IMR-90 (cell line): ENCODE measurements at regions not wholly inside any gene's neighbourhood (a gene's known extent, or its start where the extent isn't known, plus 50 kb on each side); places are given as distances from the start of the nearest gene placed in this dataset.

Source experiments
- ATAC-seq: fragments of 200-7000 bp; cut with Tn5 transposase; 2 replicates; pipeline ENCODE4 v1.9.1; 2020; ENCODE audit warnings: low read depth, mild to moderate bottlenecking, moderate library complexity
- BruUV-seq: library from RNA; stranded (reverse); fragments of 400-500 nt; replicated peaks from 2 replicates; lab custom pipeline; 2021; lab: Mats Ljungman, UMichigan
- CTCF ChIA-PET: fragments of 300-600 bp; formaldehyde crosslinking; extraction: SDS; loops from one replicate; lab custom pipeline; 2021; ENCODE audit warnings: antibody characterized with exemption; lab: Yijun Ruan, JAX
- POLR2A ChIA-PET: fragments of 300-600 bp; sonication (Branson Sonifier 250); formaldehyde crosslinking; loops from one replicate; lab custom pipeline; 2022; ENCODE audit warnings: antibody characterized with exemption; ENCODE audit not compliant: unreplicated experiment; lab: Charles Lee
- DNase-seq: peaks from one replicate; pipeline ENCODE4 v3.0.0; 2013
- H2AFZ ChIP-seq: replicated peaks from 2 replicates; pipeline ENCODE3; 2013; ENCODE audit warnings: low read length, mild to moderate bottlenecking; ENCODE audit not compliant: poor library complexity
- H2AK5ac ChIP-seq: 2 replicates; pipeline ENCODE4 v1.6.1; 2013; ENCODE audit warnings: low read depth, low read length, inconsistent platforms
- H2AK9ac ChIP-seq: replicated peaks from 2 replicates; pipeline ENCODE3; 2013; ENCODE audit warnings: mild to moderate bottlenecking, low read depth, low read length, moderate library complexity; ENCODE audit not compliant: poor library complexity
- H2BK120ac ChIP-seq: 2 replicates; pipeline ENCODE4 v1.6.1; 2013; ENCODE audit warnings: low read depth, low read length, inconsistent platforms
- H2BK15ac ChIP-seq: 3 replicates; pipeline ENCODE4 v1.6.1; 2013; ENCODE audit warnings: low read depth, low read length, inconsistent platforms
- H2BK20ac ChIP-seq: 2 replicates; pipeline ENCODE4 v1.6.1; 2013; ENCODE audit warnings: low read depth, mild to moderate bottlenecking, inconsistent platforms, low read length, moderate library complexity
- H2BK5ac ChIP-seq: 2 replicates; pipeline ENCODE4 v1.6.1; 2013; ENCODE audit warnings: mild to moderate bottlenecking, low read depth, low read length, inconsistent platforms; ENCODE audit not compliant: poor library complexity, severe bottlenecking
- H3K14ac ChIP-seq: replicated peaks from 2 replicates; pipeline ENCODE4 v1.6.1; 2013; ENCODE audit warnings: low read depth, low read length, inconsistent platforms
- H3K18ac ChIP-seq: 2 replicates; pipeline ENCODE4 v1.6.1; 2013; ENCODE audit warnings: low read depth, low read length, control low read depth
- H3K23ac ChIP-seq: 2 replicates; pipeline ENCODE4 v1.6.1; 2013; ENCODE audit warnings: low read depth, low read length, inconsistent platforms
- H3K27ac ChIP-seq: 2 replicates; pipeline ENCODE4 v1.5.1; 2013; ENCODE audit warnings: mild to moderate bottlenecking, control low read depth, low read length; ENCODE audit not compliant: insufficient read depth
- H3K27me3 ChIP-seq: 2 replicates; pipeline ENCODE4 v1.6.1; 2013; ENCODE audit warnings: low read length; ENCODE audit not compliant: control insufficient read depth, insufficient read depth
- H3K36me3 ChIP-seq: 2 replicates; pipeline ENCODE4 v1.6.1; 2013; ENCODE audit warnings: low read length, mixed read lengths; ENCODE audit not compliant: control insufficient read depth, insufficient read depth
- H3K4ac ChIP-seq: 2 replicates; pipeline ENCODE4 v1.6.1; 2013; ENCODE audit warnings: low read depth, low read length, inconsistent platforms
- H3K4me1 ChIP-seq: 2 replicates; pipeline ENCODE4 v1.6.1; 2013; ENCODE audit warnings: low read length, mixed read lengths; ENCODE audit not compliant: control insufficient read depth, insufficient read depth
- H3K4me2 ChIP-seq: 2 replicates; pipeline ENCODE4 v1.6.1; 2013; ENCODE audit warnings: low read depth, mild to moderate bottlenecking, control low read depth, low read length, moderate library complexity
- H3K4me3 ChIP-seq: 2 replicates; pipeline ENCODE4 v1.5.1; 2013; ENCODE audit warnings: low read depth, mild to moderate bottlenecking, control low read depth, low read length, moderate library complexity; ENCODE audit not compliant: insufficient read depth
- H3K56ac ChIP-seq: 2 replicates; pipeline ENCODE4 v1.6.1; 2013; ENCODE audit warnings: low read length, inconsistent platforms; ENCODE audit not compliant: insufficient read depth; ENCODE audit errors: extremely low read depth
- H3K79me1 ChIP-seq, 2 experiments: 2 replicates each; pipeline ENCODE4 v1.6.1; 2013; ENCODE audit warnings: low read length in 2 of 2, inconsistent platforms in 1 of 2, low read depth in 1 of 2
- H3K9ac ChIP-seq: 2 replicates; pipeline ENCODE4 v1.6.1; 2013; ENCODE audit warnings: low read depth, low read length, control low read depth
- H3K9me1 ChIP-seq: 2 replicates; pipeline ENCODE4 v1.6.1; 2013; ENCODE audit warnings: low read length, inconsistent platforms; ENCODE audit not compliant: insufficient read depth
- H3K9me3 ChIP-seq: 2 replicates; pipeline ENCODE4 v1.6.1; 2013; ENCODE audit warnings: low read length; ENCODE audit not compliant: control insufficient read depth, insufficient read depth
- H4K20me1 ChIP-seq: 2 replicates; pipeline ENCODE4 v1.6.1; 2013; ENCODE audit warnings: low read length, inconsistent platforms; ENCODE audit not compliant: insufficient read depth
- H4K5ac ChIP-seq: 2 replicates; pipeline ENCODE4 v1.6.1; 2013; ENCODE audit warnings: mild to moderate bottlenecking, low read depth, low read length, control low read depth
- H4K8ac ChIP-seq, 2 experiments: 2 replicates each; pipeline ENCODE4 v1.6.1; 2013; ENCODE audit warnings: low read depth in 2 of 2, low read length in 2 of 2, control low read depth in 1 of 2, inconsistent platforms in 1 of 2
- H4K91ac ChIP-seq: 2 replicates; pipeline ENCODE4 v1.6.1; 2013; ENCODE audit warnings: low read depth, low read length, inconsistent platforms; ENCODE audit not compliant: insufficient read depth
- BHLHE40 ChIP-seq: fragments of 150-350 bp; IDR thresholded peaks from 2 replicates; pipeline ENCODE4 v1.6.1; 2016; ENCODE audit warnings: mild to moderate bottlenecking, low read depth, low read length
- CEBPB ChIP-seq: IDR thresholded peaks from 2 replicates; pipeline ENCODE4 v1.6.1; 2012; ENCODE audit warnings: low read depth, low read length, improper control_type of control experiment
- CHD1 ChIP-seq: IDR thresholded peaks from 2 replicates; pipeline ENCODE4 v1.6.1; 2012; ENCODE audit warnings: low read depth, low read length, improper control_type of control experiment
- FOS ChIP-seq: fragments of 150-350 bp; IDR thresholded peaks from 2 replicates; pipeline ENCODE4 v1.6.1; 2016; ENCODE audit warnings: low read depth, low read length
- MAFK ChIP-seq: IDR thresholded peaks from 2 replicates; pipeline ENCODE4 v1.6.1; 2012; ENCODE audit warnings: low read depth, low read length, improper control_type of control experiment
- MAZ ChIP-seq: IDR thresholded peaks from 2 replicates; pipeline ENCODE4 v1.6.1; 2012; ENCODE audit warnings: low read depth, mild to moderate bottlenecking, low read length, improper control_type of control experiment, moderate library complexity, borderline replicate concordance
- MXI1 ChIP-seq: IDR thresholded peaks from 2 replicates; pipeline ENCODE4 v1.6.1; 2012; ENCODE audit warnings: low read depth, mild to moderate bottlenecking, low read length, moderate library complexity, borderline replicate concordance
- NFE2L2 ChIP-seq: fragments of 150-350 bp; IDR thresholded peaks from 2 replicates; pipeline ENCODE4 v1.6.1; 2016; ENCODE audit warnings: low read depth, mild to moderate bottlenecking, low read length
- POLR2A ChIP-seq: IDR thresholded peaks from 2 replicates; pipeline ENCODE4 v1.6.1; 2012; ENCODE audit warnings: mild to moderate bottlenecking, low read depth, low read length
- RAD21 ChIP-seq: IDR thresholded peaks from 2 replicates; pipeline ENCODE4 v1.6.1; 2012; ENCODE audit warnings: low read length, improper control_type of control experiment
- RCOR1 ChIP-seq: IDR thresholded peaks from 2 replicates; pipeline ENCODE4 v1.6.1; 2012; ENCODE audit warnings: mild to moderate bottlenecking, low read length, improper control_type of control experiment; ENCODE audit not compliant: insufficient replicate concordance
- RFX5 ChIP-seq: IDR thresholded peaks from 2 replicates; pipeline ENCODE4 v1.8.0; 2012; ENCODE audit warnings: low read depth, mild to moderate bottlenecking, low read length, moderate library complexity
- SMC3 ChIP-seq: fragments of 150-350 bp; IDR thresholded peaks from 2 replicates; pipeline ENCODE4 v1.6.1; 2016; ENCODE audit warnings: low read depth, mild to moderate bottlenecking, antibody characterized with exemption, low read length, moderate library complexity
- WGBS, 2 experiments: methylation state at CpG; one replicate each; pipeline versions ENCODE4 v1.1.5 to v1.1.7; 2013; ENCODE audit warnings: missing lambda C conversion rate in 2 of 2; ENCODE audit not compliant: insufficient read length in 1 of 2; ENCODE audit errors: extremely low coverage in 2 of 2; 5-methylcytosine and 5-hydroxymethylcytosine counted together
- dilution Hi-C: fragments of 300-500 bp; cut with HindIII; formaldehyde crosslinking; loops from one replicate; pipeline ENCODE4 v1.14.3; 2018; ENCODE audit warnings: low sequenced_read_pairs; ENCODE audit not compliant: unreplicated experiment
- in situ Hi-C: fragments of 300-500 bp; cut with MboI; formaldehyde crosslinking; loops from 3 replicates; pipeline ENCODE4 v1.14.3; 2019; ENCODE audit warnings: low sequenced_read_pairs, inconsistent platforms, mixed read lengths
- intact Hi-C: fragments of 100-400 bp; cut with micrococcal nuclease; formaldehyde crosslinking; loops from 2 replicates; pipeline ENCODE4 v1.10.0; 2022
- TF ChIP-seq, protein P1 (sequence below): fragments of 150-350 bp; IDR thresholded peaks from 2 replicates; pipeline ENCODE4 v1.6.1; 2016; ENCODE audit warnings: low read depth, mild to moderate bottlenecking, low read length, moderate library complexity, borderline replicate concordance
- TF ChIP-seq, protein P2 (sequence below): fragments of 150-350 bp; IDR thresholded peaks from 2 replicates; pipeline ENCODE4 v1.6.1; 2017; ENCODE audit warnings: mild to moderate bottlenecking, antibody characterized with exemption, low read length, low read depth
- TF ChIP-seq, protein P3 (sequence below): conservative IDR thresholded peaks from 2 replicates; pipeline ENCODE4 v1.5.1; 2012; ENCODE audit warnings: mild to moderate bottlenecking, low read depth, low read length, improper control_type of control experiment

DNA sequence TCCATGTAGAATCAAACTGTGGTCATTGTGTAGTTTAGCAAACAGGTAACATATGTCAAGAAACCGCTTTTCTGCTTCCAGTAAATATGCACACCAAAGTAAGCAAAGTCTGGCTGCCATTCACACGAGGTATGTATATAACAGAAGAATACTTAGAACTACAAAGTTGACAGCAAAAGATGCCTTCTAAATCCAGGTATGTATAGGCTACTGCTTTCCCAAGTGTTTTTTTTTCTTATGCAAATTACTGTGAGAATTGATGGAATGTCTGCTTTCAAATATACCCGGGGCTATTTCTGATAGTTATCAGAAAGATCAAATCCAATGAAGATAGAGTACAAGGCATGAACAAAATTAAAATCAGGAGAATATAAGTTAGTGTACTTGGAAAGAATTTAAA lies 229.2 kb downstream of the HACE1 start:
- BruUV-seq: no TSS peak
- CTCF ChIA-PET: interaction anchor here (0.6 to 1.5 kb wide), 2 partner anchors 10 to 275 kb away, joined by 3 read pairs; no protein-coding TSS in a partner anchor

More for the DNA sequence above, 229.2 kb downstream of the HACE1 start:
- Histone ChIP-seq H3K14ac (no peak overlapping the region), H2BK5ac (no peak overlapping the region), H3K9ac (no peak overlapping the region), H3K27ac (no peak overlapping the region), H3K9me3 (no peaks in the 10 kb centered on the region), H3K27me3 (no peaks in the 10 kb centered on the region; the same call in 1 of the 2 replicates), H2AK9ac (no peak overlapping the region), H3K79me1 (no peaks in the 10 kb centered on the region), H4K5ac (no peak overlapping the region), H3K4me3 (no peak overlapping the region), H3K4ac (no peak overlapping the region), H4K8ac (no peak overlapping the region), H2BK120ac (no peak overlapping the region), H2BK15ac (no peak overlapping the region), H3K56ac (no peak overlapping the region), H3K23ac (no peak overlapping the region), H2BK20ac (no peak overlapping the region), H3K9me1 (no peaks in the 10 kb centered on the region), H3K36me3 (no peaks in the 10 kb centered on the region), H3K18ac (no peak overlapping the region), H2AK5ac (no peak overlapping the region), H4K91ac (no peak overlapping the region), H2AFZ (no peak overlapping the region), H3K4me1 (no peaks in the 10 kb centered on the region), H4K20me1 (no peaks in the 10 kb centered on the region), H3K4me2 (no peak overlapping the region)
- WGBS, 2 experiments: no CpG with 5 or more reads among the region's 3 CpGs
- intact Hi-C loops: no loop called here
- POLR2A ChIA-PET: no interaction called here
- DNase-seq (no peak), ATAC-seq (no peak)
- in situ Hi-C loops: no loop called here
- TF ChIP-seq CEBPB: no peak
- no peak for TF ChIP-seq RAD21
- no peak for TF ChIP-seq NFE2L2
- TF ChIP-seq, protein P1, sequence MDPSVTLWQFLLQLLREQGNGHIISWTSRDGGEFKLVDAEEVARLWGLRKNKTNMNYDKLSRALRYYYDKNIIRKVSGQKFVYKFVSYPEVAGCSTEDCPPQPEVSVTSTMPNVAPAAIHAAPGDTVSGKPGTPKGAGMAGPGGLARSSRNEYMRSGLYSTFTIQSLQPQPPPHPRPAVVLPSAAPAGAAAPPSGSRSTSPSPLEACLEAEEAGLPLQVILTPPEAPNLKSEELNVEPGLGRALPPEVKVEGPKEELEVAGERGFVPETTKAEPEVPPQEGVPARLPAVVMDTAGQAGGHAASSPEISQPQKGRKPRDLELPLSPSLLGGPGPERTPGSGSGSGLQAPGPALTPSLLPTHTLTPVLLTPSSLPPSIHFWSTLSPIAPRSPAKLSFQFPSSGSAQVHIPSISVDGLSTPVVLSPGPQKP: no peak
- TF ChIP-seq SMC3: no peak
- TF ChIP-seq, protein P2, sequence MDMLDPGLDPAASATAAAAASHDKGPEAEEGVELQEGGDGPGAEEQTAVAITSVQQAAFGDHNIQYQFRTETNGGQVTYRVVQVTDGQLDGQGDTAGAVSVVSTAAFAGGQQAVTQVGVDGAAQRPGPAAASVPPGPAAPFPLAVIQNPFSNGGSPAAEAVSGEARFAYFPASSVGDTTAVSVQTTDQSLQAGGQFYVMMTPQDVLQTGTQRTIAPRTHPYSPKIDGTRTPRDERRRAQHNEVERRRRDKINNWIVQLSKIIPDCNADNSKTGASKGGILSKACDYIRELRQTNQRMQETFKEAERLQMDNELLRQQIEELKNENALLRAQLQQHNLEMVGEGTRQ: no peak
- no peak for TF ChIP-seq RCOR1
- TF ChIP-seq MXI1: no peak
- TF ChIP-seq MAZ: no peak
- TF ChIP-seq BHLHE40: no peak
- TF ChIP-seq RFX5: no peak
- no peak for TF ChIP-seq CHD1
- no peak for TF ChIP-seq FOS
- no peak for TF ChIP-seq MAFK
- no peak for TF ChIP-seq POLR2A
- TF ChIP-seq, protein P3, sequence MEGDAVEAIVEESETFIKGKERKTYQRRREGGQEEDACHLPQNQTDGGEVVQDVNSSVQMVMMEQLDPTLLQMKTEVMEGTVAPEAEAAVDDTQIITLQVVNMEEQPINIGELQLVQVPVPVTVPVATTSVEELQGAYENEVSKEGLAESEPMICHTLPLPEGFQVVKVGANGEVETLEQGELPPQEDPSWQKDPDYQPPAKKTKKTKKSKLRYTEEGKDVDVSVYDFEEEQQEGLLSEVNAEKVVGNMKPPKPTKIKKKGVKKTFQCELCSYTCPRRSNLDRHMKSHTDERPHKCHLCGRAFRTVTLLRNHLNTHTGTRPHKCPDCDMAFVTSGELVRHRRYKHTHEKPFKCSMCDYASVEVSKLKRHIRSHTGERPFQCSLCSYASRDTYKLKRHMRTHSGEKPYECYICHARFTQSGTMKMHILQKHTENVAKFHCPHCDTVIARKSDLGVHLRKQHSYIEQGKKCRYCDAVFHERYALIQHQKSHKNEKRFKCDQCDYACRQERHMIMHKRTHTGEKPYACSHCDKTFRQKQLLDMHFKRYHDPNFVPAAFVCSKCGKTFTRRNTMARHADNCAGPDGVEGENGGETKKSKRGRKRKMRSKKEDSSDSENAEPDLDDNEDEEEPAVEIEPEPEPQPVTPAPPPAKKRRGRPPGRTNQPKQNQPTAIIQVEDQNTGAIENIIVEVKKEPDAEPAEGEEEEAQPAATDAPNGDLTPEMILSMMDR: no peak
- dilution Hi-C loops: no loop called here
